Activated naive CD4-positive, alpha-beta T cell treated with Interleukin-2 at 50 U/mL for 16 hours (primary cell): ENCODE measurements at regions not wholly inside any gene's neighbourhood (a gene's known extent, or its start where the extent isn't known, plus 50 kb on each side); places are given as distances from the start of the nearest gene placed in this dataset.
A peak's percentile ranks its signal among the peaks of the same experiment; 100 is the strongest.

Source experiments
- DNase-seq: peaks from one replicate; pipeline ENCODE4 v3.0.0-alpha.2; 2020

- peak; percentile 96 for DNase-seq
These were observed 218.6 kb downstream of the PIK3R1 start for GRCh38 chr5:68433923-68434879.

DNA sequence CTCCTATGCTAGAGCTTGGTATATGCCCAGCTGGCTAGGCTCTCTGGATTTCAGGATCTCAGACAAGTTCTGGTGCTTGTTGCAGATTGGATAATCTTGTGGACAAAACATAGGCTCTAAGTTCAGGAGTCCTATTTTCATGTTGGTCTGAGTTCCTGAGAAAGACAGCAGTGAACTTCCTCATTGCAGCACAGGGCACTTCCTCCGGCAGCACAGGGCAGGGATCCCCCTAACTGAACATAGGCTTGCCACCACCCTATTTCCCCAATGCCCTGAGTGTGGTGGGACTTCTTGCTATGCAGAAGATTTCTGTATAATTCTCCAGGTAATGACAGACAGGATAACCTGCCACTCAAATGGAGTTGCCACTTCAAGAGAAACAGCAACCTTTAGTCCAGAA is 220.1 kb downstream of the PIK3R1 start:
- no peak for DNase-seq

DNA sequence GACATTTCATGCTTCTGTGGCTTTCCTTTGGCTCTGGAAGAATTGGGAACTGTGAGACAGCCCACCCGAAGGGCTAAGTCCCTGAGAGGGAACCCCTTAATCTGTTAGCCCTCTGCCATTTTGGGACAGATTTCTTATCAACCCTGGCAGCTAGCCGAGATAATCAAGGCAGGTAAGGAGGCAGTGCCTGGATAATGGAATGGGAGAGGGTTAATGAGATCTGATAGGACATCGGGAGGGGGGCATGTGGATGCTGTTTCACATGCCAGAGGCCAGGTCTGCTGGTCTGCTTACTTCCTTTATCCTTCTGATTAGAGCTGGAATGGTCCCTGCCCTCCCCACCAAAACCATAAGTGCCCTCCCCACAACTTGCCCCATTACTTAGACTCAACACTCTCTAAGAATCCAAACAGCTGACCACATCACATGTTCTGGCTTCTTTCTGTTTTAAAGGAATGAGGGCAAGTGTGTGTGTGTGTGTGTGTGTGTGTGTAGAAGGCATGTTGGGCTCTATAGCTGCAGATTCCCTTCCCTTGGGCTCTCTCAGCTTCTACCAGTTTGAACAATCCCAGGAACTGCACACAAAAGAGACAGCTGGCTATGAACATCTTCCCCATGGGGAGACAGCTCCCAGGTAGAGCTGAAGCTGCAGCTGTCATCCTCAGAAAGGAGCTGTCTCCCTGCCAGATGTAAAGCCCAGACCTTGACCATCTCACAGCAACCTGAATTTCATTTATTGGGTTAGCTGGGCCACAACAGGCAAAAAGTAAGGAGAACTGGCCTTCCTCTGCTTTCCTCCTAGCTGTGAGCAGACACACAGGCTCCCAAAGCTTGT is 221.3 kb downstream of the PIK3R1 start:
- DNase-seq = no peak

- no peak for DNase-seq
These were observed 223.3 kb downstream of the PIK3R1 start for GRCh38 chr5:68438876-68439275.

DNA sequence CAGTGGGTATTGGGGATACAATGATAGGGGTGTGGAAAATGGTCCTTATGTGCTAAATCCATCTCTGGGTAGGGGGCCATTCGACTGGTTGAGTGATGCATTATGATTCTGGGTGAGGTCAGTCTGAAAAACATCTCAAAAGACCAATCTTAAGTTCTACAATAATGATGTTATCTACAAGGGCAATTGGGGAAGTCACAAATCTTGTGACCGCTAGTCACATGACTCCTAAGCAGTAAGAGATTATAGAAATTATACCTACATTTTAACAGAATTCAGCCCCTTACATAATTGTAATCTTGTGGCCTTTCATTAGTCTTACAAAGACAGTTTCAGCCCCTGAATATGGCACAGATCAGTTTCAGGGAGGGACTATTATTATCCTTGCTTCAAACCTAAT is 224.7 kb downstream of the PIK3R1 start:
- no peak for DNase-seq

- no peak for DNase-seq
These were observed 225.1 kb downstream of the PIK3R1 start for GRCh38 chr5:68440651-68441050.

- peak; percentile 15 for DNase-seq
These were observed 225.9 kb downstream of the PIK3R1 start for GRCh38 chr5:68441309-68442073.

GRCh38 chr5:68443091-68443490 is 227.5 kb downstream of the PIK3R1 start:
- no peak for DNase-seq

DNA sequence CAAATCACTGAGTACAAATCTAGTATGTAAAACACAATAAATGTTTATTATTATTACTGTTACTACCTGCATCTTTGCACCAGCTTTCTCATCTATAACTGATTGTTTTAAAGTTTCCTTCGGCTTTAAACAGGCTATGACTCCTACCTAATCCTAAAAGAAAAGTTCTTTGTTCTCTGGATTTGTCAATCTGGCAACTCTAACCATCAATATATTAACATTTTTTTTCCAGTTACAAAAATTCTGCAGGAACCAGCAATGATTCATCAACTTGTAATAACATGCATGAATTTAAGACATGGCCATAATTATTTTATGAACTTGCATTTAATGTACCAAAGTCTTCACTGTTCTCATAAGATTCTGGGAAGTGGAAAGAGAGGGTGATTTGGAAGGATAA is 228.5 kb downstream of the PIK3R1 start:
- DNase-seq = no peak

- DNase-seq = no peak
These were observed 229.3 kb downstream of the PIK3R1 start for GRCh38 chr5:68444833-68445232.

DNA sequence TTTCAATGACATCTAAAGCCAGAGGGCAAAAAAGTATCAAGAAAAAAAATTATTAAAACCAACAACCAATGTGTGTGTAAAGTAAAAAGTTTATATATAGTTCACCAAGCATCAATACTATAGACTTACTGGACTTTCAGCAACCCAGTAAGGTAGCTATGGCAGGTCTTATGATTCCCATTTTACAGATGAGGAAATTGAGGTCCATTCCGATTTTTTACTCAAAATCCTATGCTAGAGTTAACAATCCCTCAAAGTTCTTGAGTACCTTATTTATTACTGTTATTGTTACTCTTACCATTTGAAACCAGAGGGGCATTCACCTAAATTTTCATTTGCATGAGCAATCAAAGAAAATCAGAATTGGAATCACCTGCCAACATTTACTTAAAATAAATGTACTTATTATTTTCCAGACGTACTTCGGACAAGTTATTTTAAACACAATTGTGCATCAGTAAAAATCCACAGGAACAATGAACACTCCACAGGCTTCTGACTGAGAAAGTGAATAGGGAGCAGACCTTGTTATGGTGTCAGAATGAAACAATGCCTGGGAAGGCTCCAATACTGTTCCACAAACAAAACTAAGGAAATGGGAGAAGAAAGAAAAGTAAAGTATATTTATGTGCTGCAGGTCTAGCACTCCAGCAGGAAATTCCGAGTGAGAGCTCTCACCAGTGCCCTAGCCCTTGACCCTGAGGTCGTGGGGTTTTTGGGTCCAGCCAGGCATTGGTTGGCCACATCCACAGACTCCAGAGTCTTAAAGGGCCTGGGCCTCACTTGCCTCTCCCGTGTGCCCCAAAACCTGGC is 229.9 kb downstream of the PIK3R1 start:
- DNase-seq = no peak

DNA sequence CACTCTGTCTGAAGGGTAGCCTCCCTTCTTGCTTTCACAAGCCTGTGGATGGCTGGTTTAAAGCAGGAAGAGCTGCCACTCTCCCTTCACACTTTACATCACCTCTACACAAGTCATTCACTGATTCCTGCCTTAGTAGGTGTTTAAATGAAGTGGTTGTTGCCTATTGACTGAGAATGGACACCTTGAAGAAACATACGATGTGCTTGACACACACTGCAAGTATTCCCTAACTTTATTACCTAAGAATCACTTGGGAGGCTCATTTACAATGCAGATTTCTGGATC is 230.5 kb downstream of the PIK3R1 start:
- DNase-seq = no peak

- no peak for DNase-seq
These were observed 230.9 kb downstream of the PIK3R1 start for GRCh38 chr5:68446487-68446894.

GRCh38 chr5:68447136-68447929 is 231.8 kb downstream of the PIK3R1 start:
- DNase-seq = no peak

DNA sequence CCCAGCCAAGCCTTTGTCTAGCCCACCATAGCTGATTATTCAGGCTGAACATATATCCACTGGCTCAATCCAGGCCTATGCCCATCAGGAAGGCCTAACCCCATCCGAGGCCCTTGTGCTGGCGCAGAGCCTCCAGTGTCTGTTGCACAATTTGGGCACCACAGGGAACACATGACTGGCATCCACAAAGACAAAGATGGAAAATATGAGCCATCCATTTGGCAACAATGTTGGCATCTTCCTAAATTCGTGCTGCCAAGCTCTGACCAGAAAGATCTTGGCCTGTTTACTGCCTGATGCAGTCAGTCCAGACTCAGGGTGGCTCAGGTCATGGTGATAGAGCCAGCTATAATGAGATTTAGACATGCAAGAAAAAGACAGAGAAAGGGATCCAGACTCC is 233.8 kb downstream of the PIK3R1 start:
- no peak for DNase-seq

GRCh38 chr5:68450245-68450852 is 234.8 kb downstream of the PIK3R1 start:
- DNase-seq = no peak

DNA sequence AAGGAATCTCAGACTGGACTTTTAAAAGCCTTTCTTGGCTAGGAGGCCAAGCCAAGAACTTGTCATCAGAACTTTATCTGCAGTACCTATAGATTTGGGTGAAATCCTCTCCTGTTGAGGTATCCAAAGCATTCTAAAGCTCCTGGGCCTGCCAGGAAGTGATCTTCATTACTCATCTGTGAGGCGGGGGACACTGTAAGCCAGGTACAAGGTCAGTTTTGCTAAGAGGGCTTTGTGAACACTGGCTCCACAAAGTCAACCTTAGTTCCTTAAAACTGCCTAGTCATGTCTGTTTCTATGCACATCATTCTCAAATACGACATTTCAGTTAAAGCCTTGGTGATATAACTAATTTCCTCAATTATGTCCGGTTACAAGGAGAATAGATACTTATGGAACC is 236.7 kb downstream of the PIK3R1 start:
- no peak for DNase-seq

DNA sequence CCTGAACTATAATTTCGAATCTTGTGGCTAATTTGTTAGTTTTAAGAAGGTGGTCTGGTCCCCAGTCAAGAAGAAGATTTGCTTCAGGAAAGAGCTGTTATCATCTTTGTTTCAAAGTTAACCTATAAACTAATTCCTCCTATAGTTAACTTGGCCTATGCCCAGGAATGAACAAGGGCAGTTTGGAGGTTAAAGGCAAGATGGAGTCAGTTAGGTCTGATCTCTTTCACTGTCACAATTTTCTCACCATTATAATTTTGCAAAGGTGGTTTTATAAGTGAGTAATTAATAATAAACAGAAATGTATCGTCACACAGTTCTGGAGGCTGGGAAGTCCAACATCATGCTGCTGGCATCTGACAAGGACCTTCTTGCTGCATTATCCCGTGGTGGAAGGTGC is 238.6 kb downstream of the PIK3R1 start:
- no peak for DNase-seq

GRCh38 chr5:68454766-68455165 is 239.2 kb downstream of the PIK3R1 start:
- no peak for DNase-seq

GRCh38 chr5:68455216-68455615 is 239.7 kb downstream of the PIK3R1 start:
- no peak for DNase-seq

DNA sequence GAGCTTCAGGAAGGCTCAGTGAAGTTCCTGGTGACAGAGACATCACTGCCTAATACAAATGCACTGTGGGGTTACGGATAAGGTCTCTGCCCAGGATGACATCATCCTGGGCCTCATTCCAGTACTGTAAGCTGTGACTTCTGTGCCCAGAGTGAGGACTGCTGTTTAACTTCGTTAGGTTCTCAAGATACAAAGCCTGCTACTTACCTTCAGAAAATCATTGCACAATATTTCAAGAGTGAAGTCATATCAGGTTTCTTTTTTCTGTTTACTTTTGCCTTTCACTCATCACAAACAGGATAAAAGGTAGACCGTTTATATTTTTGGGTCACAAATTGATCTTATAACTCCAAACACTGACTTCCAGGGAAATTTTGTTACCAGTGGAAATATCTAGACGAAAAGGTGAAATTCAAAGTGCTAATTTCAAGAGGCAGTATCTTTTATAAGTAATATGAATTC is 241.2 kb downstream of the PIK3R1 start:
- DNase-seq = no peak
